Neutrophil (primary cell): ENCODE measurements at regions not wholly inside any gene's neighbourhood (a gene's known extent, or its start where the extent isn't known, plus 50 kb on each side); places are given as distances from the start of the nearest gene placed in this dataset.
"Not testable (repeated sequence)": the region's sequence is repeated elsewhere in the genome, so short reads cannot be mapped to it uniquely, and the experiment has no call there.

ENCODE experiments used
- H3K27ac ChIP-seq: fragments of 200-600 bp; sonication (generic); 2 replicates; pipeline ENCODE4 v1.5.1; 2016; ENCODE audit warnings: mild to moderate bottlenecking, moderate library complexity
- H3K27me3 ChIP-seq: fragments of 200-600 bp; sonication (generic); 2 replicates; pipeline ENCODE4 v1.6.0; 2016; ENCODE audit warnings: mild to moderate bottlenecking
- H3K36me3 ChIP-seq: fragments of 200-600 bp; sonication (generic); 2 replicates; pipeline ENCODE4 v1.5.1; 2017
- H3K4me1 ChIP-seq, 2 experiments: fragments of 200-600 bp in 1 of 2; sonication (generic) in 1 of 2; 1 replicate in 1 of 2; 2 replicates in 1 of 2; pipeline versions ENCODE4 v1.5.1 to v1.6.1; 2013 to 2016; ENCODE audit warnings: low read depth in 1 of 2, low read length in 1 of 2, mild to moderate bottlenecking in 1 of 2, moderate library complexity in 1 of 2; ENCODE audit not compliant: control insufficient read depth in 1 of 2, insufficient read depth in 1 of 2
- H3K4me3 ChIP-seq, 2 experiments: fragments of 200-600 bp in 1 of 2; sonication (generic) in 1 of 2; 1 replicate in 1 of 2; 2 replicates in 1 of 2; pipeline ENCODE4 v1.5.1; 2013 to 2016; ENCODE audit warnings: low read depth in 1 of 2, low read length in 1 of 2, mild to moderate bottlenecking in 1 of 2, moderate library complexity in 1 of 2
- H3K9me3 ChIP-seq: fragments of 200-600 bp; sonication (generic); 2 replicates; pipeline ENCODE4 v1.5.1; 2016
- TF ChIP-seq, protein P1 (sequence below): fragments of 200-600 bp; sonication (generic); IDR thresholded peaks from 2 replicates; pipeline ENCODE4 v1.5.1; 2016; ENCODE audit warnings: antibody characterized with exemption

DNA sequence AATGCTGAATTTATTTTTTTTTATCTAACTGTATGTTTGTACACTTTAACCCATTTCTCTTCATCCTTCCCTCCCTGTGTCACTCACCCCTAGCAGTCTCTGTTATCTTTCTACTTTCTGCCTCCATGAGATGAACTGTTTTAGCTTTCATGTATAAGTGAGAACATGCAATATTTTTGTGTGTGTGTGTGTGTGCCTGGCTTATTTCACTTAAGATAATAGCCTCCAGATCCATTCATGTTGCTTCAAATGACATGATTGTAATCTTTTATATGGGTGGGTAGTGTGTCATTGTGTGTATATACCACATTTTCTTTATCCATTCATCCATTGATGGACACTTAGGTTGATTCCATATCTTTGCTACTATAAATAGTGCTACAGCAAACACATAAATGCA, 1023.9 kb downstream of the TLE1 start:
- Histone ChIP-seq H3K9me3 (peaks cover 6% of the 10 kb centered on the region), H3K4me1 (no peaks in the 10 kb centered on the region), H3K4me3 (no peak overlapping the region), H3K36me3 (no peaks in the 10 kb centered on the region), H3K27ac (no peak overlapping the region), H3K27me3 (no peaks in the 10 kb centered on the region)
- TF ChIP-seq, protein P1, sequence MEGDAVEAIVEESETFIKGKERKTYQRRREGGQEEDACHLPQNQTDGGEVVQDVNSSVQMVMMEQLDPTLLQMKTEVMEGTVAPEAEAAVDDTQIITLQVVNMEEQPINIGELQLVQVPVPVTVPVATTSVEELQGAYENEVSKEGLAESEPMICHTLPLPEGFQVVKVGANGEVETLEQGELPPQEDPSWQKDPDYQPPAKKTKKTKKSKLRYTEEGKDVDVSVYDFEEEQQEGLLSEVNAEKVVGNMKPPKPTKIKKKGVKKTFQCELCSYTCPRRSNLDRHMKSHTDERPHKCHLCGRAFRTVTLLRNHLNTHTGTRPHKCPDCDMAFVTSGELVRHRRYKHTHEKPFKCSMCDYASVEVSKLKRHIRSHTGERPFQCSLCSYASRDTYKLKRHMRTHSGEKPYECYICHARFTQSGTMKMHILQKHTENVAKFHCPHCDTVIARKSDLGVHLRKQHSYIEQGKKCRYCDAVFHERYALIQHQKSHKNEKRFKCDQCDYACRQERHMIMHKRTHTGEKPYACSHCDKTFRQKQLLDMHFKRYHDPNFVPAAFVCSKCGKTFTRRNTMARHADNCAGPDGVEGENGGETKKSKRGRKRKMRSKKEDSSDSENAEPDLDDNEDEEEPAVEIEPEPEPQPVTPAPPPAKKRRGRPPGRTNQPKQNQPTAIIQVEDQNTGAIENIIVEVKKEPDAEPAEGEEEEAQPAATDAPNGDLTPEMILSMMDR = no peak

DNA sequence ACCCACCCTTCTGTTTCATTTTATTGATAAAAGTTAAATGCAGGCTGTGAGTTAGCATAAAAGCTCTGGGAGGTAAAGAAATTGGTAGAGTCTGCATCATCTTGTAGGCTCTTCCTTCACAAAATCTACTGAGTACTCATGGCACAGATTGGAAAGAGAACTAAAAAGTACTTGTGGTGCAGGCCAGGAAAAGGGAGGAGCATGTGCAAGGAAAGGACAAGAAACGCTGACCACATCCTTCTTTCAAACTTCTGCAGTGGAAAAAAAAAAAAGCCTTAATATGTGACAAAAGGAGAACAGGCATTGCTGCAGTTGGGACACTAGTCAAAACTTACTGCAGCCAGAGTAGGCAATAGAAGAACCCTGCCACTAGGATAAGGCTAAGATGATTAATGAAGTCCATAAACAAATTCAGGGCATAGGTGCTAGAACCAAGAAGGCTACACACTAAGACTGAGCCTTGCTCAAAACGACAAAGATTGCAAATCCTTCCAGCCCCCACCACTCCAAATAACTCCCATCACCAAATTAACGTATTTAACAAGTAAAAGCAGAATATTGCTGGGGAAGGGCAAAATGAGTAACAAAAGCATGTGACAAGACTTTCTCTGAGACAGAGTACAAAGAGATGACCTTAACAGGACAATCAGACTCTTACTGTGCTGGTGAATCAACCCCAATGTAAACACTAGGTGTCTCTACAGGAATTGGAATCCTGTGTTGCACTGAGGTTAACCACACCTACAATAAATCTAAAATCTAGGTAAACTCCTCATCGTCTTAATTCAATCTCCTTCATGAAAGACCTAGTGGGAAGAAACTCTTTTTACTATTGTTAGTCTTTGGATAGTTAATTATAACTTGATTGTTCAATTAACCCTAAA, 1024.8 kb downstream of the TLE1 start:
- TF ChIP-seq, protein P1 = no peak
- H3K27ac ChIP-seq = no peak overlapping the region
- H3K27me3 ChIP-seq = no peaks in the 10 kb centered on the region
- no peaks in the 10 kb centered on the region for H3K4me1 ChIP-seq
- H3K9me3 ChIP-seq = no peaks in the 10 kb centered on the region
- H3K4me3 ChIP-seq = no peak overlapping the region
- no peaks in the 10 kb centered on the region for H3K36me3 ChIP-seq

DNA sequence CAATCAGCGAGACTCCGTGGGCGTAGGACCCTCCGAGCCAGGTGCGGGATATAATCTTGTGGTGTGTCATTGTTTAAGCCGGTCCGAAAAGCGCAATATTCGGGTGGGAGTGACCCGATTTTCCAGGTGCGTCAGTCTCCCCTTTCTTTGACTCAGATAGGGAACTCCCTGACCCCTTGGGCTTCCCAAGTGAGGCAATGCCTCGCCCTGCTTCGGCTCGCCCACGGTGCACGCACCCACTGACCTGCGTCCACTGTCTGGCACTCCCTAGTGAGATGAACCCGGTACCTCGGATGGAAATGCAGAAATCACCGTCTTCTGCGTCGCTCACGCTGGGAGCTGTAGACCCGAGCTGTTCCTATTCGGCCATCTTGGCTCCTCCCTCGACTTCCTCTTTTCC, 1029.6 kb downstream of the TLE1 start:
- not testable (repeated sequence) for H3K4me1 ChIP-seq, H3K4me3 ChIP-seq, H3K9me3 ChIP-seq, H3K27ac ChIP-seq, H3K36me3 ChIP-seq, H3K27me3 ChIP-seq

DNA sequence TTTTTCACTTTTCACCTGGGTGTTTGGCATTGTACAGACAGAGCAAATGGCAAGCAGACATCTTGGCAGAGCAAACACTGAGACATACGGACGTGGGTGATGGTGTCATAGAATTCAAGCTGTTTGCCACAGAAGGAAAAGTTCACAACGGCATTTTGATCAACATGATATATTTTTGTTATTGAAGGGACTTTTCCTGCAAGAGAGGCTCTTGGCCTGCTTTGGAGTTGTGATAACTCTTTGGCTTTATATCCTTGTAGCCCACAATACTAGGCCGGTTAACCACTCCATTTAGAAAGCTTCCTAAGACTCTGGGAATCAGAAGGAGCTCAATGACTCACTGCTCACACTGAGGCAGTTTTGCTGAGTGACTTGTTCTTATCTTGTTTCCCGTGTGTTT, 1038.3 kb downstream of the TLE1 start:
- Histone ChIP-seq H3K27me3 (no peaks in the 10 kb centered on the region), H3K4me1 (no peaks in the 10 kb centered on the region), H3K27ac (no peak overlapping the region), H3K4me3 (no peak overlapping the region), H3K9me3 (no peaks in the 10 kb centered on the region), H3K36me3 (no peaks in the 10 kb centered on the region)
- TF ChIP-seq, protein P1 = no peak

DNA sequence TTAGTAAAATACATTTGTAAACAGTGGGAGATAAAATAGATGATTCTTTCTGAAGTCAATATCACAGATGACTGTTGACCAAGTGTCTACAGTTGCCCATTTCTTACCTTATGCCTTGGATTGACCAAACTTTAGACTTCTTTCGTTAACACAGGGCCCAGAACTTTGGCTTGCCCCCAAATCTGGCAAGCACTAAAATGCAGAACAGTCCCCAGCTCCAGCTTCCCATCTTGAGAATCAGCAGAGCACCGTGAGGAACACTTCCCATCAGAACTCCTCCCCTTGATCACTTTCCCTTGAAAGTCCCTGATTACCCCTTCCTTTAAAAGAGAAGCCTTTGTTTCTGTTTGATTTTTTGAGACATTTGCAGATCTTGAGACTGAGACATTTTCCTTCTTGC, 1039.9 kb downstream of the TLE1 start:
- H3K27me3 ChIP-seq = no peaks in the 10 kb centered on the region
- no peak overlapping the region for H3K4me3 ChIP-seq
- no peaks in the 10 kb centered on the region for H3K4me1 ChIP-seq
- TF ChIP-seq, protein P1 = no peak
- H3K36me3 ChIP-seq = no peaks in the 10 kb centered on the region
- H3K27ac ChIP-seq = no peak overlapping the region
- no peaks in the 10 kb centered on the region for H3K9me3 ChIP-seq

DNA sequence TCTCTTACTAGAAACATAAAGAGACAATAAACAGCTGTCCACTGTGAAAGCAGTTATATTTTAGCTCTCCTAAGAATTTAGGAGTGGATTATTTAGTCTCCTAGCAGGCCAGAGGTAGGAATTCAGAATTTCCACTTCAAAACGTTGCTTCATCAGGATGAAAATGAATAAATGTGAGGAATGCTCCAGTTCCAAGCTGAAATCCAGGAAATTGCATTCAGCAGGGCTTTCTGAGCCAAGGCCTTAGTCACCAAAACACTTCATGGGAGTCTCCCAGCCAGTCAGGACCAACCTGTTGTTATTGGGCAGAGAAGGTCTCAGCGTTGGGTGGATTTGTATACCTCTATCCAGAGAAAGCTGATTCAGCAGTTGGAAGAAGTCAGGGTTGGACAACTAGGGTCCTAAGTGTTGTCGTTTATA, 1040.3 kb downstream of the TLE1 start:
- no peak overlapping the region for H3K27ac ChIP-seq
- H3K4me1 ChIP-seq = no peaks in the 10 kb centered on the region
- H3K4me3 ChIP-seq = no peak overlapping the region
- no peaks in the 10 kb centered on the region for H3K27me3 ChIP-seq
- TF ChIP-seq, protein P1 = no peak
- no peaks in the 10 kb centered on the region for H3K9me3 ChIP-seq
- H3K36me3 ChIP-seq = no peaks in the 10 kb centered on the region
